HepG2 (cell line): ENCODE measurements at regions not wholly inside any gene's neighbourhood (a gene's known extent, or its start where the extent isn't known, plus 50 kb on each side); places are given as distances from the start of the nearest gene placed in this dataset.

ENCODE experiments used
- ATAC-seq: fragments of 200-7000 bp; cut with Tn5 transposase; 3 replicates; pipeline ENCODE4 v1.9.1; 2020; ENCODE audit warnings: mild to moderate bottlenecking, moderate library complexity
- BruUV-seq: library from RNA; stranded (reverse); fragments of 400-500 nt; replicated peaks from 2 replicates; lab custom pipeline; 2021; lab: Mats Ljungman, UMichigan
- CTCF ChIA-PET: fragments of 300-600 bp; formaldehyde crosslinking; extraction: SDS; loops from one replicate; lab custom pipeline; 2021; ENCODE audit warnings: low total read pairs, inconsistent platforms, low intra/inter-chr PET ratio; lab: Yijun Ruan, JAX
- POLR2A ChIA-PET: fragments of 350-600 bp; sonication (Branson Sonifier 250); formaldehyde crosslinking; loops from one replicate; lab custom pipeline; 2020; ENCODE audit warnings: antibody characterized with exemption, inconsistent platforms; lab: Yijun Ruan, JAX
- DNase-seq: peaks from one replicate; pipeline ENCODE4 v3.0.0-alpha.2; 2015; ENCODE audit warnings: low spot score
- FAIRE-seq: peaks from 3 replicates; lab custom pipeline; 2011; peaks lifted over from hg19 to GRCh38; lab: Jason Lieb, UNC
- H2AFZ ChIP-seq: one replicate; pipeline ENCODE4 v1.6.1; 2011; ENCODE audit warnings: low read length, inconsistent platforms
- H3K27ac ChIP-seq: fragments of 300-600 bp; 3 replicates; pipeline ENCODE4 v1.8.0; 2011; ENCODE audit warnings: mixed run types, mild to moderate bottlenecking, mixed read lengths, low read length, inconsistent platforms; ENCODE audit not compliant: insufficient read depth; ENCODE audit errors: extremely low read length
- H3K27me3 ChIP-seq, 2 experiments: fragments of 200-600 bp in 1 of 2; 2 replicates in 1 of 2; 3 replicates in 1 of 2; pipeline versions ENCODE4 v1.6.0 to v1.8.0; 2011; ENCODE audit warnings: low read length in 2 of 2, mild to moderate bottlenecking in 2 of 2, moderate library complexity in 2 of 2, inconsistent platforms in 1 of 2; ENCODE audit not compliant: insufficient read depth in 2 of 2, control insufficient read depth in 1 of 2
- H3K36me3 ChIP-seq, 2 experiments: fragments of 200-600 bp in 1 of 2; replicated peaks in 1 of 2; 2 replicates in 1 of 2; 3 replicates in 1 of 2; pipeline versions ENCODE4 v1.5.1 to v1.8.0; 2011; ENCODE audit warnings: low read length in 2 of 2, inconsistent platforms in 1 of 2; ENCODE audit not compliant: insufficient read depth in 2 of 2, control insufficient read depth in 1 of 2
- H3K4me1 ChIP-seq: 2 replicates; pipeline ENCODE4 v1.5.1; 2012; ENCODE audit warnings: low read length, inconsistent platforms; ENCODE audit not compliant: insufficient read depth
- H3K4me2 ChIP-seq: 2 replicates; pipeline ENCODE4 v1.6.0; 2011; ENCODE audit warnings: low read depth, low read length, inconsistent platforms
- H3K4me3 ChIP-seq, 3 experiments: fragments of 200-600 bp in 1 of 3; sonication (generic), shearing (Covaris generic) in 1 of 3; replicated peaks in 1 of 3; 2 replicates each; pipeline ENCODE4 v1.5.1; 2011 to 2016; ENCODE audit warnings: low read length in 3 of 3, inconsistent platforms in 2 of 3, low read depth in 2 of 3, mild to moderate bottlenecking in 2 of 3, control low read depth in 1 of 3, mixed read lengths in 1 of 3; ENCODE audit not compliant: insufficient read depth in 1 of 3
- H3K79me2 ChIP-seq: one replicate; pipeline ENCODE4 v1.6.1; 2011; ENCODE audit warnings: low read length, inconsistent platforms; ENCODE audit not compliant: insufficient read depth
- H3K9ac ChIP-seq: 2 replicates; pipeline ENCODE4 v1.6.0; 2011; ENCODE audit warnings: mild to moderate bottlenecking, low read depth, low read length, inconsistent platforms; ENCODE audit not compliant: insufficient read depth
- H3K9me3 ChIP-seq: 2 replicates; pipeline ENCODE4 v1.5.1; 2012; ENCODE audit warnings: mild to moderate bottlenecking, low read length
- H4K20me1 ChIP-seq: 2 replicates; pipeline ENCODE4 v1.6.0; 2011; ENCODE audit warnings: inconsistent platforms, mild to moderate bottlenecking, low read length, moderate library complexity; ENCODE audit not compliant: insufficient read depth
- CHD4 ChIP-seq: fragments of 200-600 bp; sonication (generic); IDR thresholded peaks from 2 replicates; pipeline ENCODE4 v1.7.0; 2017; ENCODE audit warnings: mild to moderate bottlenecking, low read length, borderline replicate concordance
- ELF1 ChIP-seq: sonication (generic); formaldehyde crosslinking; IDR thresholded peaks from 2 replicates; pipeline ENCODE4 v1.4.0; 2020; ENCODE audit warnings: missing genetic modification reagents
- MAFF ChIP-seq: IDR thresholded peaks from 2 replicates; pipeline ENCODE4 v1.6.1; 2011; ENCODE audit warnings: low read depth, low read length, improper control_type of control experiment
- MAFK ChIP-seq, 2 experiments: IDR thresholded peaks in 1 of 2; conservative IDR thresholded peaks in 1 of 2; 2 replicates each; pipeline ENCODE4 v1.6.1; 2011; ENCODE audit warnings: improper control_type of control experiment in 2 of 2, low read length in 2 of 2
- XRCC5 ChIP-seq: fragments of 200-400 bp; formaldehyde crosslinking; optimal IDR thresholded peaks from 2 replicates; pipeline ENCODE3; 2017; ENCODE audit warnings: mild to moderate bottlenecking, low read length
- ZNF570 ChIP-seq: sonication (generic); formaldehyde crosslinking; IDR thresholded peaks from 2 replicates; pipeline ENCODE4 v1.4.0; 2020; ENCODE audit warnings: mild to moderate bottlenecking, missing genetic modification reagents, borderline replicate concordance
- WGBS: methylation state at CpG from one replicate; pipeline ENCODE4 v1.1.6; 2017; ENCODE audit warnings: low lambda C conversion rate; 5-methylcytosine and 5-hydroxymethylcytosine counted together
- in situ Hi-C: cut with HindIII; loops from 2 replicates; pipeline ENCODE4 v1.10.0; 2017; ENCODE audit warnings: low pct_unique_long_range_greater_than_20kb; ENCODE audit not compliant: extremely low pct_ligation_motif_present
- intact Hi-C: fragments of 100-400 bp; cut with micrococcal nuclease; formaldehyde crosslinking; loops from one replicate; pipeline ENCODE4 v1.10.0; 2022; ENCODE audit not compliant: unreplicated experiment
- TF ChIP-seq, protein P1 (sequence below): IDR thresholded peaks from 2 replicates; pipeline ENCODE4 v1.6.1; 2016; ENCODE audit warnings: control low read depth

DNA sequence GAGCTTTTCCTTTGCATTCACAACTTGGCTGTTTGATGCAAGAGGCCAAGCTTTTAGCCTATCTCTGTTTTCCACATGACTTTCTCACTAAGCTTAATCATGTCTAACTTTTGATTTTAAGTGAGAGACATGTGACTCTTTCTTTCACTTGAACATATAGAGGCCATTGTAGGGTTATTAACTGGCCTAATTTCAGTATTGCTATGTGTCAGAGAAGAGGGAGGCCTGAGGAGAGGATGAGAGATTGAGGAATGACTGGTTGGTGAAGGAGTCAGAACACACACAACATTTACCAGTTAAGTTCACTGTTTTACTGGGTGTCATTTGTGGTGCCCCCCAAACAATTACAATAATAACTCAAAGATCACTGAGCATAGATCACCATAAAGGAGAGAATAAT lies 193.5 kb downstream of the CYYR1 start:
- Histone ChIP-seq H3K27me3 (no peaks in the 10 kb centered on the region), H3K27ac (no peak overlapping the region), H3K79me2 (no peaks in the 10 kb centered on the region), H3K36me3 (no peaks in the 10 kb centered on the region), H3K4me3 (no peak overlapping the region), H3K4me1 (no peaks in the 10 kb centered on the region), H2AFZ (no peak overlapping the region), H4K20me1 (no peaks in the 10 kb centered on the region), H3K9me3 (peaks cover 94% of the 10 kb centered on the region), H3K9ac (no peak overlapping the region), H3K4me2 (no peak overlapping the region)
- intact Hi-C loops (no loop called here), in situ Hi-C loops (no loop called here)
- TF ChIP-seq XRCC5, result no peak
- TF ChIP-seq, protein P1, sequence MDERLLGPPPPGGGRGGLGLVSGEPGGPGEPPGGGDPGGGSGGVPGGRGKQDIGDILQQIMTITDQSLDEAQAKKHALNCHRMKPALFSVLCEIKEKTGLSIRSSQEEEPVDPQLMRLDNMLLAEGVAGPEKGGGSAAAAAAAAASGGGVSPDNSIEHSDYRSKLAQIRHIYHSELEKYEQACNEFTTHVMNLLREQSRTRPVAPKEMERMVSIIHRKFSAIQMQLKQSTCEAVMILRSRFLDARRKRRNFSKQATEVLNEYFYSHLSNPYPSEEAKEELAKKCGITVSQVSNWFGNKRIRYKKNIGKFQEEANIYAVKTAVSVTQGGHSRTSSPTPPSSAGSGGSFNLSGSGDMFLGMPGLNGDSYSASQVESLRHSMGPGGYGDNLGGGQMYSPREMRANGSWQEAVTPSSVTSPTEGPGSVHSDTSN (CRISPR knock-in tag), result no peak
- no peak for TF ChIP-seq ELF1
- ATAC-seq, result no peak
- FAIRE-seq, result no peak
- BruUV-seq, result no TSS peak
- CTCF ChIA-PET, result no interaction called here
- POLR2A ChIA-PET, result no interaction called here
- DNase-seq, result no peak

DNA sequence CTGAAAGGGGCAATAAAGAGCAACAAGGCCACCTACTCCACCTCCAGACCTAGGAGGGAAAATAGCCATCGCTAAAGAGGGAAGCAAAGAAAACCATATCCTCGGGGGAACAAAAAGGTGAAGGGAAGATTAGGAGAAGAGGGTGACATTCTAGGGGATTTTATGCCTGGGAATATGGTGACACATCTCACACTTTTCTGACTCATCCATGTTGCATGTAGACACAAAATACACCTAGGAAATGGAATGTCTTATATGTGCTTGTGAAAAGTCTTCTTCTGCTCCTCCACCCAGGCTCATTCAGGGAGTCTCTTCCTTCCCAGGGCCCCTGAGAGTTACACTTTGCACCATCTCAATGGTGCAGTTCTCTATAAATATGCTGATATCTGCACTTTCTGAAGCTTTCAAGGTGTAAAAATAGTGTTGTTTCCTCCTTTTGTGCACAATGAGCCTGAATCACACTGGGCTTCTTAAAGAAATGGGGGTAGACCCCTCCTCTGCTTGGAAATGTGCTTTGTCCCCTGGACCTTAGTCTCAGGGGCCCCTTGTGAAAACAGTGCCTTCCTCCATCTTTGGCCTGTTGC lies 195.9 kb downstream of the CYYR1 start:
- ChIA-PET CTCF (no interaction called here), POLR2A (no interaction called here)
- no peaks in the 10 kb centered on the region for H3K79me2 ChIP-seq
- H3K4me1 ChIP-seq, result no peaks in the 10 kb centered on the region
- H3K9me3 ChIP-seq, result peaks cover 73% of the 10 kb centered on the region
- TF ChIP-seq ZNF570 (CRISPR knock-in tag) (no peak), CHD4 (no peak), MAFF (peak; percentile 62; the same call in 1 of the 2 replicates), MAFK (conservative IDR thresholded peaks at IDR 0.05 in 1 of 2, IDR thresholded peaks at IDR 0.05 in 1 of 2; ENCODE audit: low read length in 2 of 2) (peak; percentile 57 to 77; a peak in 3 of 4 replicates)
- ATAC-seq, result no peak
- FAIRE-seq, result no peak
- in situ Hi-C loops (no loop called here), intact Hi-C loops (no loop called here)
- no peak overlapping the region for H3K4me2 ChIP-seq
- H3K27ac ChIP-seq, result no peak overlapping the region
- no peak for DNase-seq
- no peak overlapping the region for H3K9ac ChIP-seq
- no peaks in the 10 kb centered on the region for H3K36me3 ChIP-seq
- WGBS, result 43% methylated on average over 2 of the region's 2 CpGs
- H3K27me3 ChIP-seq, result no peaks in the 10 kb centered on the region
- H3K4me3 ChIP-seq, result no peak overlapping the region
- no TSS peak for BruUV-seq
- H4K20me1 ChIP-seq, result no peaks in the 10 kb centered on the region
- no peak overlapping the region for H2AFZ ChIP-seq
